HepG2 (cell line): ENCODE measurements at regions not wholly inside any gene's neighbourhood (a gene's known extent, or its start where the extent isn't known, plus 50 kb on each side); places are given as distances from the start of the nearest gene placed in this dataset.

Source experiments
- ATAC-seq: fragments of 200-7000 bp; cut with Tn5 transposase; 3 replicates; pipeline ENCODE4 v1.9.1; 2020; ENCODE audit warnings: mild to moderate bottlenecking, moderate library complexity
- BruUV-seq: library from RNA; stranded (reverse); fragments of 400-500 nt; replicated peaks from 2 replicates; lab custom pipeline; 2021; lab: Mats Ljungman, UMichigan
- CTCF ChIA-PET: fragments of 300-600 bp; formaldehyde crosslinking; extraction: SDS; loops from one replicate; lab custom pipeline; 2021; ENCODE audit warnings: low total read pairs, inconsistent platforms, low intra/inter-chr PET ratio; lab: Yijun Ruan, JAX
- POLR2A ChIA-PET: fragments of 350-600 bp; sonication (Branson Sonifier 250); formaldehyde crosslinking; loops from one replicate; lab custom pipeline; 2020; ENCODE audit warnings: antibody characterized with exemption, inconsistent platforms; lab: Yijun Ruan, JAX
- DNase-seq: peaks from one replicate; pipeline ENCODE4 v3.0.0-alpha.2; 2015; ENCODE audit warnings: low spot score
- FAIRE-seq: peaks from 3 replicates; lab custom pipeline; 2011; peaks lifted over from hg19 to GRCh38; lab: Jason Lieb, UNC
- H2AFZ ChIP-seq: one replicate; pipeline ENCODE4 v1.6.1; 2011; ENCODE audit warnings: low read length, inconsistent platforms
- H3K27ac ChIP-seq: fragments of 300-600 bp; 3 replicates; pipeline ENCODE4 v1.8.0; 2011; ENCODE audit warnings: mixed run types, mild to moderate bottlenecking, mixed read lengths, low read length, inconsistent platforms; ENCODE audit not compliant: insufficient read depth; ENCODE audit errors: extremely low read length
- H3K27me3 ChIP-seq, 2 experiments: fragments of 200-600 bp in 1 of 2; 2 replicates in 1 of 2; 3 replicates in 1 of 2; pipeline versions ENCODE4 v1.6.0 to v1.8.0; 2011; ENCODE audit warnings: low read length in 2 of 2, mild to moderate bottlenecking in 2 of 2, moderate library complexity in 2 of 2, inconsistent platforms in 1 of 2; ENCODE audit not compliant: insufficient read depth in 2 of 2, control insufficient read depth in 1 of 2
- H3K36me3 ChIP-seq, 2 experiments: fragments of 200-600 bp in 1 of 2; replicated peaks in 1 of 2; 2 replicates in 1 of 2; 3 replicates in 1 of 2; pipeline versions ENCODE4 v1.5.1 to v1.8.0; 2011; ENCODE audit warnings: low read length in 2 of 2, inconsistent platforms in 1 of 2; ENCODE audit not compliant: insufficient read depth in 2 of 2, control insufficient read depth in 1 of 2
- H3K4me1 ChIP-seq: 2 replicates; pipeline ENCODE4 v1.5.1; 2012; ENCODE audit warnings: low read length, inconsistent platforms; ENCODE audit not compliant: insufficient read depth
- H3K4me2 ChIP-seq: 2 replicates; pipeline ENCODE4 v1.6.0; 2011; ENCODE audit warnings: low read depth, low read length, inconsistent platforms
- H3K4me3 ChIP-seq, 3 experiments: fragments of 200-600 bp in 1 of 3; sonication (generic), shearing (Covaris generic) in 1 of 3; replicated peaks in 1 of 3; 2 replicates each; pipeline ENCODE4 v1.5.1; 2011 to 2016; ENCODE audit warnings: low read length in 3 of 3, inconsistent platforms in 2 of 3, low read depth in 2 of 3, mild to moderate bottlenecking in 2 of 3, control low read depth in 1 of 3, mixed read lengths in 1 of 3; ENCODE audit not compliant: insufficient read depth in 1 of 3
- H3K79me2 ChIP-seq: one replicate; pipeline ENCODE4 v1.6.1; 2011; ENCODE audit warnings: low read length, inconsistent platforms; ENCODE audit not compliant: insufficient read depth
- H3K9ac ChIP-seq: 2 replicates; pipeline ENCODE4 v1.6.0; 2011; ENCODE audit warnings: mild to moderate bottlenecking, low read depth, low read length, inconsistent platforms; ENCODE audit not compliant: insufficient read depth
- H3K9me3 ChIP-seq: 2 replicates; pipeline ENCODE4 v1.5.1; 2012; ENCODE audit warnings: mild to moderate bottlenecking, low read length
- H4K20me1 ChIP-seq: 2 replicates; pipeline ENCODE4 v1.6.0; 2011; ENCODE audit warnings: inconsistent platforms, mild to moderate bottlenecking, low read length, moderate library complexity; ENCODE audit not compliant: insufficient read depth
- BORCS8-MEF2B ChIP-seq: sonication (generic); formaldehyde crosslinking; IDR thresholded peaks from 2 replicates; pipeline ENCODE4 v1.8.0; 2022; ENCODE audit warnings: mild to moderate bottlenecking, missing genetic modification reagents
- HCFC1 ChIP-seq: fragments of 150-350 bp; IDR thresholded peaks from 2 replicates; pipeline ENCODE4 v1.6.1; 2014; ENCODE audit warnings: low read depth, low read length
- MAZ ChIP-seq, 2 experiments: sonication (generic) in 1 of 2; formaldehyde crosslinking in 1 of 2; IDR thresholded peaks; 2 replicates each; pipeline versions ENCODE4 v1.5.0 to v1.6.1; 2012 to 2020; ENCODE audit warnings: low read depth in 2 of 2, mild to moderate bottlenecking in 2 of 2, borderline replicate concordance in 1 of 2, improper control_type of control experiment in 1 of 2, low read length in 1 of 2, missing genetic modification reagents in 1 of 2, moderate library complexity in 1 of 2
- NR2F1 ChIP-seq, 2 experiments: fragments of 450-650 bp in 1 of 2; formaldehyde crosslinking in 1 of 2; IDR thresholded peaks; 2 replicates each; pipeline versions ENCODE4 v1.5.0 to v1.6.1; 2016 to 2020; ENCODE audit warnings: mild to moderate bottlenecking in 1 of 2, missing compliant biosample characterization in 1 of 2, missing genetic modification reagents in 1 of 2, moderate library complexity in 1 of 2
- POLR2A ChIP-seq, 2 experiments: IDR thresholded peaks; 2 replicates each; pipeline ENCODE4 v1.6.1; 2011; ENCODE audit warnings: low read depth in 2 of 2, low read length in 2 of 2, mild to moderate bottlenecking in 1 of 2, moderate library complexity in 1 of 2; ENCODE audit not compliant: insufficient read depth in 1 of 2
- POLR2AphosphoS2 ChIP-seq: IDR thresholded peaks from 2 replicates; pipeline ENCODE4 v1.6.1; 2011; ENCODE audit warnings: low read depth, low read length, improper control_type of control experiment
- POLR2AphosphoS5 ChIP-seq: IDR thresholded peaks from 2 replicates; pipeline ENCODE4 v1.6.1; 2012; ENCODE audit warnings: low read depth, low read length
- PTBP1 ChIP-seq: fragments of 200-400 bp; formaldehyde crosslinking; IDR thresholded peaks from 2 replicates; pipeline ENCODE4 v1.6.1; 2018; ENCODE audit warnings: low read length, low read depth; ENCODE audit not compliant: poor library complexity, severe bottlenecking
- TAF1 ChIP-seq: sonication (generic); formaldehyde crosslinking; IDR thresholded peaks from 2 replicates; pipeline ENCODE4 v1.4.0; 2020; ENCODE audit warnings: missing genetic modification reagents
- ZNF292 ChIP-seq: sonication (generic); formaldehyde crosslinking; IDR thresholded peaks from 2 replicates; pipeline ENCODE4 v1.8.1; 2022; ENCODE audit warnings: mild to moderate bottlenecking, low read depth, missing genetic modification reagents, borderline replicate concordance
- ZNF333 ChIP-seq: sonication (generic); formaldehyde crosslinking; IDR thresholded peaks from 2 replicates; pipeline ENCODE4 v1.4.0; 2020; ENCODE audit warnings: mild to moderate bottlenecking, missing genetic modification reagents, borderline replicate concordance
- ZNF629 ChIP-seq: sonication (generic); formaldehyde crosslinking; conservative IDR thresholded peaks from 2 replicates; pipeline ENCODE4 v1.5.0; 2020; ENCODE audit warnings: missing genetic modification reagents
- WGBS: methylation state at CpG from one replicate; pipeline ENCODE4 v1.1.6; 2017; ENCODE audit warnings: low lambda C conversion rate; 5-methylcytosine and 5-hydroxymethylcytosine counted together
- in situ Hi-C: cut with HindIII; loops from 2 replicates; pipeline ENCODE4 v1.10.0; 2017; ENCODE audit warnings: low pct_unique_long_range_greater_than_20kb; ENCODE audit not compliant: extremely low pct_ligation_motif_present
- intact Hi-C: fragments of 100-400 bp; cut with micrococcal nuclease; formaldehyde crosslinking; loops from one replicate; pipeline ENCODE4 v1.10.0; 2022; ENCODE audit not compliant: unreplicated experiment
- TF ChIP-seq, protein P1 (sequence below): sonication (generic); formaldehyde crosslinking; IDR thresholded peaks from 2 replicates; pipeline ENCODE4 v1.5.0; 2020; ENCODE audit warnings: mild to moderate bottlenecking, missing genetic modification reagents
- TF ChIP-seq, protein P2 (sequence below): sonication (generic); formaldehyde crosslinking; IDR thresholded peaks from 2 replicates; pipeline ENCODE4 v1.4.0; 2020; ENCODE audit warnings: missing genetic modification reagents

DNA sequence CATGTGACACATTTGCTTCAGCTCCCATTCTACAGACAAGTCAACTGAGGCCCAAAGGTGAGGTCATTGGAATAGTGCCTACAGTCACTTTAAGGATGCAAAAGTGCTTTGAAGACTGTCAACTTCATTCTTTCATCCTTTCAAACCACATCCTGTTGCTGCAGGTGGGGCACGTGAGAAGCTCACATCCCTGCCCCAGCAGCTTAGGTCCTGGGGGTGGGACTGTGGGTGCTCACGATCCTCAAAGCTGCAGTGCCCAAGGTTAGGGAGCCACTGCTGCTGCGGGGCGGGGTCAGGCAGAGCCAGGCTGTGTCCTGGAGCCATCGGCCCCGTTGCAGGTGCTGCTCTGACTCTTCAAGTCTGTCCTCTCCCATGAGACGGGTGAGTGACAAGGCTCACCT is 57.9 kb upstream of the IER5L start:
- ChIA-PET CTCF (no interaction called here), POLR2A (no interaction called here)
- H2AFZ ChIP-seq: no peak overlapping the region
- FAIRE-seq (no peak), ATAC-seq (no peak), DNase-seq (no peak)
- TF ChIP-seq ZNF629 (CRISPR knock-in tag) (peak; percentile 73), ZNF333 (CRISPR knock-in tag) (no peak)
- H3K27ac ChIP-seq: no peak overlapping the region
- H3K9ac ChIP-seq: no peak overlapping the region
- H3K4me3 ChIP-seq: no peak overlapping the region
- in situ Hi-C loops: no loop called here
- 0% methylated on average over 1 of the region's 7 CpGs for WGBS
- no peaks in the 10 kb centered on the region for H3K79me2 ChIP-seq
- no peaks in the 10 kb centered on the region for H3K4me1 ChIP-seq
- no TSS peak for BruUV-seq
- no peaks in the 10 kb centered on the region for H4K20me1 ChIP-seq
- H3K36me3 ChIP-seq: no peaks in the 10 kb centered on the region
- H3K9me3 ChIP-seq: no peaks in the 10 kb centered on the region
- peaks cover 1 to 9% of the 10 kb centered on the region in 2 experiments; a peak in 3 of 5 replicates for H3K27me3 ChIP-seq
- intact Hi-C loops: no loop called here
- no peak overlapping the region for H3K4me2 ChIP-seq

DNA sequence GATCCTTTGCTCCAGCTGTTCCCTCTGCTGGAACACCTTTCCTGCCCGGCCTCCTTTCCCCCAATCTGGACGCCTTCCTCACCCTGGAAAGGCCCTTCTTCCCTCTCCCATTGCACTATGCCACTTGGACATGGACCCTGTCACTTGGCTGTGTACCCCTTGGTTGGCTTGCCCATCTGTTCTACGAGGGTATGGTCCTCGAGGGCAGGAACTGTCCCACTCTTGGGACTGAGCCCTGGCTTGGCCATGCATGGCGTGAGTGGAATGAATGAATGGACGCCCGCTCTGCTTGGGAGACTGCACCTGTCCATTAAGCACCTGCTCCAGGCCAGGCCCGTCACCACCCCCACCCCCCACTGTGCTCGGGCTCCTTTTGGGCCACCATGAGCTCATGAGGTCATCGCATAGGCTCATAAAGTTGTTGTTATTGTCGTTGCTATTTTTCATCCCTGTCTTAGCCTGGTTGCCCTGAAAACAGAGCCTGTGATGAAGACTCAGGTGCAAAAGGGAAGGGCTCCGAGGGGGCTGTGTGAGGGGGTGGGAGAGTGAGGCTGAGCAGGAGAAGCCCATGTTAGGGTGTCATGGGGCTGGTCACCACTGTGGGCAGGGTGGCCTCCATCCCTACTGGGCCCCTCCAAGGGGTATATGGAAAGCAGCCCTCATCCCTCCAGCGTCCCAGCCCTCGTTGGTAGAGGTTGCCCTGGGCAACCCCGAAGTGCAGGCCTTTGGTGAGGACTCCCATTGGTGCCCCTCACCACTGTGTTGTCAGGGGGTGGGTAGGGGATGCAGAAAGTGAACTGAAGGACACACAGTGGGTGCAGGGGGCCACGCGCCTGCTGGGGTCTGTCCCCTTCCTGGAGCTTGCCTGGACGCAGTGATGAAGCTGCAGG is 57.2 kb upstream of the IER5L start:
- Histone ChIP-seq H3K27me3 (peaks cover 1 to 9% of the 10 kb centered on the region in 2 experiments; a peak in 3 of 5 replicates), H2AFZ (no peak overlapping the region), H3K79me2 (no peaks in the 10 kb centered on the region), H3K36me3 (no peaks in the 10 kb centered on the region), H3K27ac (no peak overlapping the region), H3K4me2 (no peak overlapping the region), H4K20me1 (no peaks in the 10 kb centered on the region), H3K4me1 (no peaks in the 10 kb centered on the region), H3K9ac (no peak overlapping the region), H3K9me3 (no peaks in the 10 kb centered on the region), H3K4me3 (no peak overlapping the region)
- FAIRE-seq: no peak
- no peak for ATAC-seq
- in situ Hi-C loops (no loop called here), intact Hi-C loops (no loop called here)
- POLR2A ChIA-PET: no interaction called here
- BruUV-seq: no TSS peak
- WGBS: 28% methylated on average over 13 of the region's 18 CpGs
- DNase-seq: no peak
- CTCF ChIA-PET: no interaction called here
- TF ChIP-seq TAF1 (CRISPR knock-in tag) (no peak), POLR2AphosphoS2 (no peak), NR2F1 (CRISPR knock-in tag; IDR thresholded peaks at IDR 0.05) (no peak), ZNF292 (CRISPR knock-in tag) (no peak), BORCS8-MEF2B (no peak), POLR2AphosphoS5 (no peak), POLR2A (IDR thresholded peaks at IDR 0.05; ENCODE audit: insufficient read depth in 1 of 2, low read depth in 2 of 2, low read length in 2 of 2) (no peak), PTBP1 (no peak), MAZ (IDR thresholded peaks at IDR 0.05; ENCODE audit: borderline replicate concordance, low read depth, low read length) (no peak), MAZ (CRISPR knock-in tag; IDR thresholded peaks at IDR 0.05; ENCODE audit: low read depth) (no peak), HCFC1 (no peak)
- TF ChIP-seq, protein P1, sequence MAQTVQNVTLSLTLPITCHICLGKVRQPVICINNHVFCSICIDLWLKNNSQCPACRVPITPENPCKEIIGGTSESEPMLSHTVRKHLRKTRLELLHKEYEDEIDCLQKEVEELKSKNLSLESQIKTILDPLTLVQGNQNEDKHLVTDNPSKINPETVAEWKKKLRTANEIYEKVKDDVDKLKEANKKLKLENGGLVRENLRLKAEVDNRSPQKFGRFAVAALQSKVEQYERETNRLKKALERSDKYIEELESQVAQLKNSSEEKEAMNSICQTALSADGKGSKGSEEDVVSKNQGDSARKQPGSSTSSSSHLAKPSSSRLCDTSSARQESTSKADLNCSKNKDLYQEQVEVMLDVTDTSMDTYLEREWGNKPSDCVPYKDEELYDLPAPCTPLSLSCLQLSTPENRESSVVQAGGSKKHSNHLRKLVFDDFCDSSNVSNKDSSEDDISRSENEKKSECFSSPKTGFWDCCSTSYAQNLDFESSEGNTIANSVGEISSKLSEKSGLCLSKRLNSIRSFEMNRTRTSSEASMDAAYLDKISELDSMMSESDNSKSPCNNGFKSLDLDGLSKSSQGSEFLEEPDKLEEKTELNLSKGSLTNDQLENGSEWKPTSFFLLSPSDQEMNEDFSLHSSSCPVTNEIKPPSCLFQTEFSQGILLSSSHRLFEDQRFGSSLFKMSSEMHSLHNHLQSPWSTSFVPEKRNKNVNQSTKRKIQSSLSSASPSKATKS: no peak
- TF ChIP-seq, protein P2, sequence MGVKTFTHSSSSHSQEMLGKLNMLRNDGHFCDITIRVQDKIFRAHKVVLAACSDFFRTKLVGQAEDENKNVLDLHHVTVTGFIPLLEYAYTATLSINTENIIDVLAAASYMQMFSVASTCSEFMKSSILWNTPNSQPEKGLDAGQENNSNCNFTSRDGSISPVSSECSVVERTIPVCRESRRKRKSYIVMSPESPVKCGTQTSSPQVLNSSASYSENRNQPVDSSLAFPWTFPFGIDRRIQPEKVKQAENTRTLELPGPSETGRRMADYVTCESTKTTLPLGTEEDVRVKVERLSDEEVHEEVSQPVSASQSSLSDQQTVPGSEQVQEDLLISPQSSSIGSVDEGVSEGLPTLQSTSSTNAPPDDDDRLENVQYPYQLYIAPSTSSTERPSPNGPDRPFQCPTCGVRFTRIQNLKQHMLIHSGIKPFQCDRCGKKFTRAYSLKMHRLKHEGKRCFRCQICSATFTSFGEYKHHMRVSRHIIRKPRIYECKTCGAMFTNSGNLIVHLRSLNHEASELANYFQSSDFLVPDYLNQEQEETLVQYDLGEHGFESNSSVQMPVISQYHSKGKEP (CRISPR knock-in tag): no peak
